Tibial nerve (tissue), 4 donors: ENCODE measurements at regions not wholly inside any gene's neighbourhood (a gene's known extent, or its start where the extent isn't known, plus 50 kb on each side); places are given as distances from the start of the nearest gene placed in this dataset.

ENCODE experiments used
- CTCF ChIP-seq, 5 experiments: fragments of 200-600 bp in 3 of 5; fragments of 450-650 bp in 2 of 5; sonication (generic) in 3 of 5; IDR thresholded peaks; one replicate each; pipeline ENCODE4 v1.5.1; 2016 to 2019; ENCODE audit warnings: antibody characterized with exemption in 5 of 5, mild to moderate bottlenecking in 3 of 5, moderate library complexity in 2 of 5
- EP300 ChIP-seq, 2 donors: sonication (generic); formaldehyde crosslinking; IDR thresholded peaks; one replicate each; pipeline ENCODE4 v1.6.1; 2017; ENCODE audit warnings: antibody characterized with exemption in 2 of 2, mild to moderate bottlenecking in 1 of 2
- POLR2A ChIP-seq, 2 donors: fragments of 450-650 bp; IDR thresholded peaks; one replicate each; pipeline ENCODE4 v1.6.1; 2017; ENCODE audit warnings: antibody characterized with exemption in 2 of 2, mild to moderate bottlenecking in 2 of 2, moderate library complexity in 2 of 2

DNA sequence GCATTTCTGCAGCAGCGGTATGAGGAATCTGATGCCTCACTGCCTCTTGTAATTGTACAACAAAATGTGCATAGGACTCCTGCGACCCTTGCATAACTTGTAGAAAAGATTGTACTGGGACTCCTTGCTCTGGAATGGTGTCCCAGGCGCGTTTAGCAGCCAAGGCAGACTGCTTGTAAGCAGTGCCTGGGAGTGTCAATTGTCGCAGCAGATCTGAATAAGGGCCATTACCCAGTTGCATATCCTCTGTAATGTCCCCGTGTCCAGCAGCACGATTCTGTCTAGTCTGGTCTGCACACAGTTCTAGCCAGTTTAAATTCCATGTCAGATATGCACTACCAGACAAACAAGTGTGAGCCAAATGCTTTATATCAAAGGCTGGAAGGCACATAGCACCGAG lies 70.7 kb upstream of the BTN3A2 start:
- TF ChIP-seq CTCF (IDR thresholded peaks at IDR 0.05) (no peak), POLR2A (IDR thresholded peaks at IDR 0.05) (no peak), EP300 (IDR thresholded peaks at IDR 0.05) (no peak)
